Upper lobe of left lung (tissue), 6 donors: ENCODE measurements at regions not wholly inside any gene's neighbourhood (a gene's known extent, or its start where the extent isn't known, plus 50 kb on each side); places are given as distances from the start of the nearest gene placed in this dataset.

Experiments
- ATAC-seq, 2 donors: fragments of 200-7000 bp; cut with Tn5 transposase; one replicate each; pipeline ENCODE4 v1.9.1; 2022; ENCODE audit warnings: mild to moderate bottlenecking in 2 of 2, moderate library complexity in 2 of 2; ENCODE audit not compliant: low FRiP score in 2 of 2
- DNase-seq, 2 donors: peaks; one replicate each; pipeline ENCODE4 v3.0.0-alpha.2; 2019 to 2020
- H3K27ac ChIP-seq, 4 donors: fragments of 200-600 bp; sonication (generic); one replicate each; pipeline ENCODE4 v1.5.1; 2016 to 2019
- H3K27me3 ChIP-seq, 4 donors: fragments of 200-600 bp; sonication (generic); one replicate each; pipeline ENCODE4 v1.5.1; 2017 to 2019
- H3K36me3 ChIP-seq, 4 donors: fragments of 200-600 bp; sonication (generic); one replicate each; pipeline ENCODE4 v1.5.1; 2016 to 2019
- H3K4me1 ChIP-seq, 4 donors: fragments of 200-600 bp; sonication (generic); one replicate each; pipeline ENCODE4 v1.5.1; 2018 to 2019
- H3K4me3 ChIP-seq, 4 donors: fragments of 200-600 bp; sonication (generic); one replicate each; pipeline ENCODE4 v1.5.1; 2017 to 2019; ENCODE audit warnings: mild to moderate bottlenecking in 2 of 4, moderate library complexity in 1 of 4
- H3K9me3 ChIP-seq, 4 donors: fragments of 200-600 bp; sonication (generic); one replicate each; pipeline ENCODE4 v1.5.1; 2018 to 2019
- CTCF ChIP-seq, 6 experiments: fragments of 450-650 bp in 4 of 6; fragments of 200-600 bp in 2 of 6; sonication (generic) in 2 of 6; IDR thresholded peaks; one replicate each; pipeline ENCODE4 v1.5.1; 2016 to 2019; ENCODE audit warnings: antibody characterized with exemption in 6 of 6
- EP300 ChIP-seq, 4 donors: sonication (generic); formaldehyde crosslinking; IDR thresholded peaks; one replicate each; pipeline ENCODE4 v1.5.1; 2017; ENCODE audit warnings: antibody characterized with exemption in 4 of 4, control low read depth in 2 of 4
- POLR2A ChIP-seq, 4 donors: fragments of 450-650 bp; IDR thresholded peaks; one replicate each; pipeline ENCODE4 v1.5.1; 2016 to 2017; ENCODE audit warnings: antibody characterized with exemption in 4 of 4, mild to moderate bottlenecking in 2 of 4
- POLR2AphosphoS5 ChIP-seq, 2 donors: sonication (generic); formaldehyde crosslinking; IDR thresholded peaks; one replicate each; pipeline ENCODE4 v1.5.1; 2017; ENCODE audit warnings: antibody characterized with exemption in 2 of 2
- WGBS, 2 donors: methylation state at CpG; one replicate each; pipeline ENCODE4 v1.1.5; 2017 to 2018; 5-methylcytosine and 5-hydroxymethylcytosine counted together
- donor health status: DM: no; HTN: no; CAD: no; lungs with moderate emphysema.
- donor health status: DM: no; HTN: yes; CAD: no; lungs with severe emphysema.

- no peak overlapping the region for H3K4me3 ChIP-seq
- TF ChIP-seq EP300 (IDR thresholded peaks at IDR 0.05) (no peak), POLR2AphosphoS5 (IDR thresholded peaks at IDR 0.05) (no peak), POLR2A (IDR thresholded peaks at IDR 0.05) (no peak), CTCF (IDR thresholded peaks at IDR 0.05) (no peak)
- no peak overlapping the region for H3K27ac ChIP-seq
- H3K9me3 ChIP-seq, result no peaks in the 10 kb centered on the region
- H3K36me3 ChIP-seq, result no peaks in the 10 kb centered on the region
- 73 to 75% methylated on average over 3 of the region's 3 CpGs for WGBS, 2 donors
- DNase-seq (no peak), ATAC-seq (no peak)
- H3K4me1 ChIP-seq, result no peaks in the 10 kb centered on the region
- H3K27me3 ChIP-seq, result no peaks in the 10 kb centered on the region
Measured at GRCh38 chr9:26057050-26057449, 378.8 kb upstream of the TUSC1 start.

GRCh38 chr9:26054600-26055520 is 376.6 kb upstream of the TUSC1 start:
- TF ChIP-seq POLR2A (IDR thresholded peaks at IDR 0.05) (no peak), CTCF (IDR thresholded peaks at IDR 0.05) (no peak), POLR2AphosphoS5 (IDR thresholded peaks at IDR 0.05) (no peak), EP300 (IDR thresholded peaks at IDR 0.05) (no peak)
- no peak for DNase-seq
- no peak for ATAC-seq
- no peaks in the 10 kb centered on the region for H3K4me1 ChIP-seq
- H3K36me3 ChIP-seq, result no peaks in the 10 kb centered on the region
- no peak overlapping the region for H3K4me3 ChIP-seq
- WGBS, 2 donors, result 72 to 77% methylated on average over 4 of the region's 4 CpGs
- H3K27me3 ChIP-seq, result no peaks in the 10 kb centered on the region
- H3K9me3 ChIP-seq, result no peaks in the 10 kb centered on the region
- H3K27ac ChIP-seq, result no peak overlapping the region

- ATAC-seq (no peak), DNase-seq (no peak)
- no peaks in the 10 kb centered on the region for H3K4me1 ChIP-seq
- WGBS, 2 donors, result 76 to 77% methylated on average over 3 of the region's 3 CpGs
- no peak overlapping the region for H3K27ac ChIP-seq
- no peak overlapping the region for H3K4me3 ChIP-seq
- no peaks in the 10 kb centered on the region for H3K9me3 ChIP-seq
- TF ChIP-seq POLR2A (IDR thresholded peaks at IDR 0.05) (no peak), EP300 (IDR thresholded peaks at IDR 0.05) (no peak), CTCF (IDR thresholded peaks at IDR 0.05) (no peak)
- no peaks in the 10 kb centered on the region for H3K36me3 ChIP-seq
- no peaks in the 10 kb centered on the region for H3K27me3 ChIP-seq
Measured at GRCh38 chr9:26053954-26054353, 375.7 kb upstream of the TUSC1 start.

GRCh38 chr9:26043431-26043830 is 365.2 kb upstream of the TUSC1 start:
- WGBS, 2 donors, result 89% methylated on average over 1 of the region's 1 CpG
- Histone ChIP-seq H3K4me1 (no peaks in the 10 kb centered on the region), H3K4me3 (no peak overlapping the region), H3K36me3 (no peaks in the 10 kb centered on the region), H3K9me3 (no peaks in the 10 kb centered on the region), H3K27me3 (no peaks in the 10 kb centered on the region), H3K27ac (no peak overlapping the region)
- DNase-seq (no peak), ATAC-seq (no peak)
- TF ChIP-seq POLR2A (IDR thresholded peaks at IDR 0.05), result no peak
- TF ChIP-seq POLR2AphosphoS5 (IDR thresholded peaks at IDR 0.05), result no peak
- no peak for TF ChIP-seq EP300 (IDR thresholded peaks at IDR 0.05)
- TF ChIP-seq CTCF (IDR thresholded peaks at IDR 0.05), result no peak

- no peak for ATAC-seq
- Histone ChIP-seq H3K36me3 (no peaks in the 10 kb centered on the region), H3K27me3 (no peaks in the 10 kb centered on the region), H3K27ac (no peak overlapping the region), H3K9me3 (no peaks in the 10 kb centered on the region), H3K4me3 (no peak overlapping the region), H3K4me1 (no peaks in the 10 kb centered on the region)
- WGBS, 2 donors, result 81 to 85% methylated on average over 6 of the region's 6 CpGs
- no peak for TF ChIP-seq CTCF (IDR thresholded peaks at IDR 0.05)
- TF ChIP-seq POLR2A (IDR thresholded peaks at IDR 0.05), result no peak
- TF ChIP-seq POLR2AphosphoS5 (IDR thresholded peaks at IDR 0.05), result no peak
- TF ChIP-seq EP300 (IDR thresholded peaks at IDR 0.05), result no peak
- no peak for DNase-seq
Measured at GRCh38 chr9:26034786-26035185, 356.5 kb upstream of the TUSC1 start.
